HCT116 (cell line): ENCODE measurements at regions not wholly inside any gene's neighbourhood (a gene's known extent, or its start where the extent isn't known, plus 50 kb on each side); places are given as distances from the start of the nearest gene placed in this dataset.

ENCODE experiments used
- ATAC-seq: fragments of 200-7000 bp; cut with Tn5 transposase; 2 replicates; pipeline ENCODE4 v1.9.1; 2020; ENCODE audit warnings: mild to moderate bottlenecking, moderate library complexity
- BruUV-seq: library from RNA; stranded (reverse); fragments of 400-500 nt; replicated peaks from 2 replicates; lab custom pipeline; 2021; lab: Mats Ljungman, UMichigan
- CTCF ChIA-PET: fragments of 300-600 bp; sonication (Branson Sonifier 250); formaldehyde crosslinking; loops from one replicate; lab custom pipeline; 2021; ENCODE audit warnings: antibody characterized with exemption; lab: Charles Lee
- POLR2A ChIA-PET: fragments of 300-600, 350-600 bp; sonication (Branson Sonifier 250); formaldehyde crosslinking; loops from one replicate; lab custom pipeline; 2021; ENCODE audit warnings: antibody characterized with exemption; lab: Charles Lee
- RAD21 ChIA-PET, 2 experiments: fragments of 300-600 bp; sonication (Branson Sonifier 250); formaldehyde crosslinking; loops; one replicate each; lab custom pipeline; 2023; ENCODE audit warnings: low total read pairs in 2 of 2; ENCODE audit not compliant: uncharacterized antibody in 2 of 2, unreplicated experiment in 2 of 2, low non-redundant PET in 1 of 2; lab: Charles Lee
- DNase-seq: peaks from one replicate; pipeline ENCODE4 v3.0.0-alpha.2; 2010; ENCODE audit warnings: low read depth, low spot score
- H2AFZ ChIP-seq: fragments of 200-600 bp; shearing (Covaris generic), sonication (generic); 2 replicates; pipeline ENCODE4 v1.6.1; 2017; ENCODE audit warnings: low read depth, mixed run types, mixed read lengths, antibody characterized with exemption, low read length; ENCODE audit not compliant: poor library complexity, severe bottlenecking
- H3K27ac ChIP-seq: 2 replicates; pipeline ENCODE4 v1.5.1; 2012; ENCODE audit warnings: low read depth, low read length
- H3K27me3 ChIP-seq: fragments of 200-600 bp; sonication (generic); 2 replicates; pipeline ENCODE4 v1.6.1; 2016; ENCODE audit warnings: mixed run types, low read length, mixed read lengths; ENCODE audit not compliant: insufficient read depth
- H3K36me3 ChIP-seq, 2 experiments: fragments of 200-500 bp in 1 of 2; fragments of 200-600 bp in 1 of 2; sonication (Bioruptor generic) in 1 of 2; sonication (generic) in 1 of 2; 2 replicates each; pipeline versions ENCODE4 v1.5.1 to v1.6.1; 2014 to 2016; ENCODE audit warnings: low read length in 2 of 2, inconsistent platforms in 1 of 2, mixed read lengths in 1 of 2, mixed run types in 1 of 2; ENCODE audit not compliant: insufficient read depth in 2 of 2, control insufficient read depth in 1 of 2
- H3K4me1 ChIP-seq, 2 experiments: fragments of 200-600 bp in 1 of 2; sonication (generic) in 1 of 2; 2 replicates each; pipeline versions ENCODE4 v1.5.1 to v1.6.1; 2012 to 2017; ENCODE audit warnings: low read length in 2 of 2, inconsistent platforms in 1 of 2, mild to moderate bottlenecking in 1 of 2, mixed read lengths in 1 of 2, mixed run types in 1 of 2, moderate library complexity in 1 of 2; ENCODE audit not compliant: insufficient read depth in 2 of 2, control insufficient read depth in 1 of 2
- H3K4me2 ChIP-seq: fragments of 200-600 bp; sonication (generic); 2 replicates; pipeline ENCODE4 v1.6.1; 2017; ENCODE audit warnings: mixed run types, low read length, mixed read lengths
- H3K4me3 ChIP-seq, 2 experiments: fragments of 200-600 bp in 1 of 2; sonication (generic) in 1 of 2; replicated peaks in 1 of 2; 2 replicates each; pipeline ENCODE4 v1.5.1; 2011 to 2016; ENCODE audit warnings: low read length in 2 of 2, control low read depth in 1 of 2, low read depth in 1 of 2, mild to moderate bottlenecking in 1 of 2, mixed read lengths in 1 of 2, mixed run types in 1 of 2
- H3K79me2 ChIP-seq: fragments of 200-600 bp; sonication (generic); 2 replicates; pipeline ENCODE4 v1.6.1; 2017; ENCODE audit warnings: mild to moderate bottlenecking, mixed run types, low read length, moderate library complexity, mixed read lengths; ENCODE audit not compliant: insufficient read depth
- H3K9ac ChIP-seq: fragments of 200-600 bp; sonication (generic); 2 replicates; pipeline ENCODE4 v1.6.1; 2016; ENCODE audit warnings: low read length, mixed read lengths
- H3K9me2 ChIP-seq: fragments of 200-600 bp; sonication (generic), shearing (Covaris generic); 2 replicates; pipeline ENCODE4 v1.6.1; 2017; ENCODE audit warnings: mixed run types, mild to moderate bottlenecking, moderate library complexity; ENCODE audit not compliant: insufficient read depth
- H3K9me3 ChIP-seq, 2 experiments: fragments of 200-500 bp in 1 of 2; fragments of 200-600 bp in 1 of 2; sonication (Bioruptor generic) in 1 of 2; sonication (generic) in 1 of 2; 2 replicates each; pipeline ENCODE4 v1.6.1; 2014 to 2017; ENCODE audit warnings: low read length in 2 of 2, mixed read lengths in 2 of 2, inconsistent platforms in 1 of 2, low read depth in 1 of 2, mild to moderate bottlenecking in 1 of 2, mixed run types in 1 of 2, moderate library complexity in 1 of 2; ENCODE audit not compliant: control insufficient read depth in 1 of 2, insufficient read depth in 1 of 2
- H4K20me1 ChIP-seq: fragments of 200-600 bp; sonication (generic), shearing (Covaris generic); 2 replicates; pipeline ENCODE4 v1.6.1; 2017; ENCODE audit warnings: mixed run types, mild to moderate bottlenecking, moderate library complexity; ENCODE audit not compliant: insufficient read depth
- CBX3 ChIP-seq: IDR thresholded peaks from 2 replicates; pipeline ENCODE4 v1.6.1; 2012; ENCODE audit warnings: low read depth
- CEBPB ChIP-seq: IDR thresholded peaks from 2 replicates; pipeline ENCODE4 v1.6.1; 2012; ENCODE audit warnings: low read depth
- EGR1 ChIP-seq: IDR thresholded peaks from 2 replicates; pipeline ENCODE4 v1.6.1; 2012; ENCODE audit warnings: low read depth
- ELF1 ChIP-seq: IDR thresholded peaks from 2 replicates; pipeline ENCODE4 v1.6.1; 2012; ENCODE audit warnings: low read depth, borderline replicate concordance
- EZH2phosphoT487 ChIP-seq: fragments of 200-600 bp; IDR thresholded peaks from 2 replicates; pipeline ENCODE4 v1.6.1; 2018; ENCODE audit warnings: antibody characterized with exemption, borderline replicate concordance
- JUND ChIP-seq: IDR thresholded peaks from 2 replicates; pipeline ENCODE4 v1.6.1; 2012
- MAX ChIP-seq: IDR thresholded peaks from 2 replicates; pipeline ENCODE4 v1.6.1; 2012
- POLR2A ChIP-seq: IDR thresholded peaks from 2 replicates; pipeline ENCODE4 v1.7.0; 2011; ENCODE audit warnings: borderline replicate concordance; ENCODE audit not compliant: insufficient read depth, insufficient read length; ENCODE audit errors: extremely low read depth
- RAD21 ChIP-seq: IDR thresholded peaks from 2 replicates; pipeline ENCODE4 v1.6.1; 2012; ENCODE audit warnings: low read depth, mild to moderate bottlenecking
- REST ChIP-seq: IDR thresholded peaks from 2 replicates; pipeline ENCODE4 v1.6.1; 2012; ENCODE audit warnings: low read depth
- SIN3A ChIP-seq: IDR thresholded peaks from 2 replicates; pipeline ENCODE4 v1.6.1; 2012; ENCODE audit warnings: low read depth
- SP1 ChIP-seq: IDR thresholded peaks from 2 replicates; pipeline ENCODE4 v1.6.1; 2012; ENCODE audit warnings: low read depth
- SRF ChIP-seq: IDR thresholded peaks from 2 replicates; pipeline ENCODE4 v1.6.1; 2012; ENCODE audit warnings: low read depth
- YY1 ChIP-seq: IDR thresholded peaks from 2 replicates; pipeline ENCODE4 v1.6.1; 2011; ENCODE audit warnings: low read length, low read depth, moderate library complexity, mild to moderate bottlenecking; ENCODE audit not compliant: insufficient replicate concordance; ENCODE audit errors: extremely low read depth
- ZBTB33 ChIP-seq: IDR thresholded peaks from 2 replicates; pipeline ENCODE4 v1.6.1; 2011; ENCODE audit warnings: mild to moderate bottlenecking, low read length, moderate library complexity; ENCODE audit not compliant: insufficient replicate concordance; ENCODE audit errors: extremely low read depth
- ZFX ChIP-seq: fragments of 450-650 bp; IDR thresholded peaks from 2 replicates; pipeline ENCODE4 v1.6.1; 2017
- ZNF274 ChIP-seq: fragments of 200-500 bp; sonication (Bioruptor generic); IDR thresholded peaks from 2 replicates; pipeline ENCODE4 v1.6.1; 2014; ENCODE audit warnings: mild to moderate bottlenecking, low read depth, low read length, inconsistent platforms
- intact Hi-C: fragments of 100-400 bp; cut with micrococcal nuclease; formaldehyde crosslinking; loops from 2 replicates; pipeline ENCODE4 v1.10.0; 2022

GRCh38 chr14:30496852-30497251 is 62.1 kb upstream of the G2E3 start:
- Histone ChIP-seq H3K79me2 (no peaks in the 10 kb centered on the region), H3K4me2 (no peak overlapping the region), H3K9ac (no peak overlapping the region), H3K27ac (no peak overlapping the region), H4K20me1 (no peaks in the 10 kb centered on the region), H3K27me3 (peaks cover 12% of the 10 kb centered on the region; the same call in 1 of the 2 replicates), H2AFZ (no peak overlapping the region), H3K4me1 (no peaks in the 10 kb centered on the region), H3K4me3 (no peak overlapping the region), H3K9me2 (no peaks in the 10 kb centered on the region), H3K9me3 (no peaks in the 10 kb centered on the region), H3K36me3 (no peaks in the 10 kb centered on the region)
- RAD21 ChIA-PET: no interaction called here
- intact Hi-C loops: no loop called here
- ATAC-seq: no peak
- no peak for DNase-seq
- no TSS peak for BruUV-seq
- POLR2A ChIA-PET: no interaction called here
- TF ChIP-seq EGR1 (no peak), CEBPB (no peak), SP1 (no peak), RAD21 (no peak), ZBTB33 (no peak), EZH2phosphoT487 (no peak), ZFX (no peak), CBX3 (no peak), YY1 (no peak), JUND (no peak), ZNF274 (no peak), ELF1 (no peak), SIN3A (no peak), MAX (no peak), SRF (no peak), POLR2A (no peak), REST (no peak)
- CTCF ChIA-PET: interaction anchor here (1.5 kb wide), 1 partner anchor 25 kb away, joined by 4 read pairs; no protein-coding TSS in a partner anchor
